ENCODE measurements at regions not wholly inside any gene's neighbourhood (a gene's known extent, or its start where the extent isn't known, plus 50 kb on each side); places are given as distances from the start of the nearest gene placed in this dataset.
"Not testable (repeated sequence)": the region's sequence is repeated elsewhere in the genome, so short reads cannot be mapped to it uniquely, and the experiment has no call there.

DNA sequence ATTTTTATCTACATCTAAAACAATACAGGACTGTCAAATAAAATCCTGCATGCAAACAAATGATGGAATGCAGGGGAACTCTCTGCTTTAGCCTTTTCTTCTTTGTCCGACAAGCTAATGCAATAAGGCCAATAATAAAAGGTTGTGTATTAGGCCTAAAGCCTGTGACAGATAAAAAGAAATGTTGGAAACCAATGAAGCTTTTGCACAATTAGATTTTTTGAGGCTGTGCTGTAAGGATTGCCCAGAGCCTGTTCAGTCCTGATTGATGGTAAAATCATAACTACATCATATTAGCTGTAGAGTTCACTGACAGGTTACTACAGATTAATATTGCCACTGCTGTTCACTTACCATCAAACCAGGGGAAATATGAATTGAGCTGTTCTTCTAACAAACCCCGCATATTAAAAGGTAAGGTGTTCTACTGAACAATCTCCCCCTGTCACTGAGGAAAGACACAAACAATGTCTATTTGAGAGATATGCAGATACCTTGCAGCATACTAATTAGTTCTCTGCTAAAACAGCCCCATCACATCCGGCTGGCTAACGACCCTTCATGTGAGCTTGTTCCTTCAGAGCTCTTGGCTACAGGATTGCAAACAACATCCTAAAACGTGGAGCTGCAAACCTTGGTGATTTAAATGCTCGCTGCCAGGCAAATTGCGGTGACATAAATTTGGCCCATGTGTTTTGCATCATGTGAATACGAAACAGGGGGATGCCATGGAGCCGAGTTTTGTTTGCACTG, 305.4 kb downstream of the MTX2 start:
- TF ChIP-seq CTCF (conservative IDR thresholded peaks at IDR 0.05; ENCODE audit: low read length), result no peak
- no peak for TF ChIP-seq EZH2phosphoT487 (IDR thresholded peaks at IDR 0.05; ENCODE audit: borderline replicate concordance, low read depth, low read length)
- intact Hi-C loops (cut with micrococcal nuclease; ENCODE audit: unreplicated experiment), result no loop called here
- no peak for DNase-seq (ENCODE audit: low spot score)
- no TSS peak for BruUV-seq (replicated peaks)
- Histone ChIP-seq H3K79me2 (ENCODE audit: insufficient read depth, low read depth, low read length) (no peaks in the 10 kb centered on the region), H3K4me3 (ENCODE audit: low read depth, low read length, poor library complexity, severe bottlenecking) (no peak overlapping the region), H4K20me1 (ENCODE audit: insufficient read depth, low read length) (no peaks in the 10 kb centered on the region), H3K27ac (ENCODE audit: low read depth, low read length, poor library complexity, severe bottlenecking) (no peak overlapping the region), H3K4me2 (ENCODE audit: low read length) (no peak overlapping the region), H3K4me1 (ENCODE audit: insufficient read depth, low read length, poor library complexity, severe bottlenecking) (no peaks in the 10 kb centered on the region), H3K9me3 (ENCODE audit: low read length) (no peaks in the 10 kb centered on the region), H3K9me2 (ENCODE audit: insufficient read depth, low read length) (no peaks in the 10 kb centered on the region), H2AFZ (ENCODE audit: low read length) (no peak overlapping the region), H3K36me3 (ENCODE audit: insufficient read depth, low read length) (no peaks in the 10 kb centered on the region)
- POLR2A ChIA-PET, result no interaction called here
- CTCF ChIA-PET (ENCODE audit: unreplicated experiment), result interaction anchor here (0.5 kb wide), 1 partner anchor 20 kb away, joined by 3 read pairs; no protein-coding TSS in a partner anchor

DNA sequence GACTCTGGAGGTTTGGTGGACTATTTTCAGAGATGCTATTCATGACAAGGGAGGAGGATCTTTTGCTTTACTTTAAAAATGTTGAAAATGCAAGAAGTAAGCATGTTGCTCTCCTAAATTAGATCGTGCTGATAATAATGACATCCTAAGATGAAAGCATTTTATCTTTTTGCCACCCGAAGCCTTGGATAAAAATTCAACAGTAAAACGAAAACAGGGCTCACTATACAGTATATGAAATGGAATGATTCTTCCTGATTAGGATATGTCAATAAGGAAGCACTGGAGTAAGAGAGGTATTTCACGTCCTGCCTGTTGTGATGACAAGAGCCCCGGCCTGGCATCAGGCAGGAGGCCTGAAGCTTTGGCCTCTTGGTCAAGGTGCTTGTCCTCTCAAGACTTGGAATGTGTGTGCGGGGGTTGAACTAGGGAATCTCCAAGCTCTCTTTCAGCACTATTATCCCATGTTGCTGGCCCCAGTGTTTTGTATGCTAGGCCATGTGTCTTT, 306.0 kb downstream of the MTX2 start:
- no peaks in the 10 kb centered on the region for H3K36me3 ChIP-seq (ENCODE audit: insufficient read depth, low read length)
- no peaks in the 10 kb centered on the region for H3K9me3 ChIP-seq (ENCODE audit: low read length)
- no peak overlapping the region for H2AFZ ChIP-seq (ENCODE audit: low read length)
- no peak for DNase-seq (ENCODE audit: low spot score)
- H3K4me1 ChIP-seq (ENCODE audit: insufficient read depth, low read length, poor library complexity, severe bottlenecking), result no peaks in the 10 kb centered on the region
- no peak overlapping the region for H3K4me3 ChIP-seq (ENCODE audit: low read depth, low read length, poor library complexity, severe bottlenecking)
- H4K20me1 ChIP-seq (ENCODE audit: insufficient read depth, low read length), result no peaks in the 10 kb centered on the region
- no peak overlapping the region for H3K27ac ChIP-seq (ENCODE audit: low read depth, low read length, poor library complexity, severe bottlenecking)
- no peaks in the 10 kb centered on the region for H3K79me2 ChIP-seq (ENCODE audit: insufficient read depth, low read depth, low read length)
- TF ChIP-seq CTCF (conservative IDR thresholded peaks at IDR 0.05; ENCODE audit: low read length) (no peak), EZH2phosphoT487 (IDR thresholded peaks at IDR 0.05; ENCODE audit: borderline replicate concordance, low read depth, low read length) (no peak)
- ChIA-PET CTCF (ENCODE audit: unreplicated experiment) (interaction anchor here (0.5 kb wide), 2 partner anchors 21 to 447 kb away, joined by 3 read pairs; no protein-coding TSS in a partner anchor), POLR2A (interaction anchor here (0.7 kb wide), 1 partner anchor 97 kb away, joined by 3 read pairs; no protein-coding TSS in a partner anchor)
- no TSS peak for BruUV-seq (replicated peaks)
- no peaks in the 10 kb centered on the region for H3K9me2 ChIP-seq (ENCODE audit: insufficient read depth, low read length)
- intact Hi-C loops (cut with micrococcal nuclease; ENCODE audit: unreplicated experiment), result no loop called here
- no peak overlapping the region for H3K4me2 ChIP-seq (ENCODE audit: low read length)

DNA sequence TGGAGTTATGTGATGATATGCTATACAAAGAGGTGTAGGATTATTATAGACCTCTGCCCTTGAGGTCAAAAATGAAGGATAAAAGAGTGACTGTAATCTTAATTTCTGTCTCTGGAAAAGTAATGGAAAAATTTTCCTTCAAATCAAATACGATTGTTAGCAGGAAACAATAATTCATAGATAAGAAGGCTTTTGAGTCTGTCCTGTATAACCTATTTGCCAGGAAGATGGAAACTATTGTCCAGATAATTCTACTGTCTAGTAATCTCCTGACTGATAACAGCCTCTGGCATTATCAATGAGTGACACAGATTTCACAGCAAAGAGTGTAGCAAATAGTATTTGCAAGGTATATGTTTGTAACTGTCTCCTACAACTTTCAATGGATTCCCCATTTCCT, 307.8 kb downstream of the MTX2 start:
- Histone ChIP-seq H3K4me3 (ENCODE audit: low read depth, low read length, poor library complexity, severe bottlenecking) (no peak overlapping the region), H4K20me1 (ENCODE audit: insufficient read depth, low read length) (no peaks in the 10 kb centered on the region), H3K9me2 (ENCODE audit: insufficient read depth, low read length) (no peaks in the 10 kb centered on the region), H3K27ac (ENCODE audit: low read depth, low read length, poor library complexity, severe bottlenecking) (no peak overlapping the region), H3K36me3 (ENCODE audit: insufficient read depth, low read length) (no peaks in the 10 kb centered on the region), H3K79me2 (ENCODE audit: insufficient read depth, low read depth, low read length) (no peaks in the 10 kb centered on the region), H3K9me3 (ENCODE audit: low read length) (no peaks in the 10 kb centered on the region), H3K4me1 (ENCODE audit: insufficient read depth, low read length, poor library complexity, severe bottlenecking) (no peaks in the 10 kb centered on the region), H2AFZ (ENCODE audit: low read length) (no peak overlapping the region), H3K4me2 (ENCODE audit: low read length) (no peak overlapping the region)
- POLR2A ChIA-PET, result interaction anchor here (0.7 kb wide), 1 partner anchor 1757 kb away, joined by 3 read pairs; no protein-coding TSS in a partner anchor
- no peak for DNase-seq (ENCODE audit: low spot score)
- intact Hi-C loops (cut with micrococcal nuclease; ENCODE audit: unreplicated experiment), result no loop called here
- CTCF ChIA-PET (ENCODE audit: unreplicated experiment), result no interaction called here
- BruUV-seq (replicated peaks), result no TSS peak
- TF ChIP-seq EZH2phosphoT487 (IDR thresholded peaks at IDR 0.05; ENCODE audit: borderline replicate concordance, low read depth, low read length) (no peak), CTCF (conservative IDR thresholded peaks at IDR 0.05; ENCODE audit: low read length) (no peak)

DNA sequence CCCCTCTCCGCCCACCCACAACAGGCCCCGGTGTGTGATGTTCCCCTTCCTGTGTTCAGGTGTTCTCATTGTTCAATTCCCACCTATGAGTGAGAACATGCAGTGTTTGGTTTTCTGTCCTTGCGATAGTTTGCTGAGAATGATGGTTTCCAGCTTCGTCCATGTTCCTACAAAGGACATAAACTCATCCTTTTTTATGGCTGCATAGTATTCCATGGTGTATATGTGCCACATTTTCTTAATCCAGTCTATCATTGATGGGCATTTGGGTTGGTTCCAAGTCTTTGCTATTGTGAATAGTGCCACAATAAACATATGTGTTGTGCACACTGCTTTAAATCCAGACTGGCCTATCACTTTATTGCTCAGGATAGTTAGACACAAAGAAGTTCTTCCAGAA, 309.1 kb downstream of the MTX2 start:
- H3K9me3 ChIP-seq (ENCODE audit: low read length); H3K4me1 ChIP-seq (ENCODE audit: insufficient read depth, low read length, poor library complexity, severe bottlenecking); H3K4me2 ChIP-seq (ENCODE audit: low read length); H3K79me2 ChIP-seq (ENCODE audit: insufficient read depth, low read depth, low read length); H2AFZ ChIP-seq (ENCODE audit: low read length); CTCF ChIA-PET (ENCODE audit: unreplicated experiment); H3K36me3 ChIP-seq (ENCODE audit: insufficient read depth, low read length); intact Hi-C loops (cut with micrococcal nuclease; ENCODE audit: unreplicated experiment); H3K9me2 ChIP-seq (ENCODE audit: insufficient read depth, low read length); DNase-seq (ENCODE audit: low spot score); H3K27ac ChIP-seq (ENCODE audit: low read depth, low read length, poor library complexity, severe bottlenecking); H4K20me1 ChIP-seq (ENCODE audit: insufficient read depth, low read length); POLR2A ChIA-PET; BruUV-seq (replicated peaks); H3K4me3 ChIP-seq (ENCODE audit: low read depth, low read length, poor library complexity, severe bottlenecking): not testable (repeated sequence)
